ENCODE measurements at regions not wholly inside any gene's neighbourhood (a gene's known extent, or its start where the extent isn't known, plus 50 kb on each side); places are given as distances from the start of the nearest gene placed in this dataset.

DNA sequence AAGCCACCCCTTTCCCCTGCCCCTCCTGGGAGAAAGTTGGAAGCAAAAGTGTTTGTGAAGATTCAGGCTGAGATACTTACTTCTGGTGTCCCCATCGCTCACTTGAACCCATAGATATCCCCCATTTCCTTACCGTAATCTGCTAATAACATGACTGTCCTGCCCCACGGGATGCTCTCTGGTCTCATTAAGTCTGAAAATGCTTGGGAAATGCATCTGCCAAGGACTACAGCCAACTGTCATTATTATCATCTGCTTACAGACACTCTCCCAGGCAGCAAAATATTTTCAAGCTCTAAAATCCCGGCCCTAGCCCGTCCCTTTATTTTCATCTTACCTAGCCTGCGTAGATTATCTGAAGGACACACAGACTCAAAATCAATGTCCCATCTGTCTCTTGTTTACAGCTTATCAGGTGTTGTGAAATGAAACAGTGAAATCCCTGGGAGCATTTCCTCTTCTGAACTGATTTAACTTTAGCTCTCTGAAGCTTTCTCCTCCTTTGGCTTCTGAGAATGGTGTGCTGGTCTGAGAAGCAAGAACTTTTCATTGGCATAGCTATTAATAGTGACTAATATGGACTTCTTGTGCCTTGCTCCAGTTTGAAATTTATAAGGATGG, 126.9 kb upstream of the OSMR start:
- intact Hi-C loops (cut with DNase I; ENCODE audit: low total_unique reads): no loop called here
- H3K4me3 ChIP-seq (ENCODE audit: low read depth, poor library complexity, severe bottlenecking): no peak overlapping the region
- no peak for DNase-seq (ENCODE audit: low spot score in 2 of 2)
- no peak for TF ChIP-seq POLR2A (IDR thresholded peaks at IDR 0.05)
- TF ChIP-seq, protein P1, sequence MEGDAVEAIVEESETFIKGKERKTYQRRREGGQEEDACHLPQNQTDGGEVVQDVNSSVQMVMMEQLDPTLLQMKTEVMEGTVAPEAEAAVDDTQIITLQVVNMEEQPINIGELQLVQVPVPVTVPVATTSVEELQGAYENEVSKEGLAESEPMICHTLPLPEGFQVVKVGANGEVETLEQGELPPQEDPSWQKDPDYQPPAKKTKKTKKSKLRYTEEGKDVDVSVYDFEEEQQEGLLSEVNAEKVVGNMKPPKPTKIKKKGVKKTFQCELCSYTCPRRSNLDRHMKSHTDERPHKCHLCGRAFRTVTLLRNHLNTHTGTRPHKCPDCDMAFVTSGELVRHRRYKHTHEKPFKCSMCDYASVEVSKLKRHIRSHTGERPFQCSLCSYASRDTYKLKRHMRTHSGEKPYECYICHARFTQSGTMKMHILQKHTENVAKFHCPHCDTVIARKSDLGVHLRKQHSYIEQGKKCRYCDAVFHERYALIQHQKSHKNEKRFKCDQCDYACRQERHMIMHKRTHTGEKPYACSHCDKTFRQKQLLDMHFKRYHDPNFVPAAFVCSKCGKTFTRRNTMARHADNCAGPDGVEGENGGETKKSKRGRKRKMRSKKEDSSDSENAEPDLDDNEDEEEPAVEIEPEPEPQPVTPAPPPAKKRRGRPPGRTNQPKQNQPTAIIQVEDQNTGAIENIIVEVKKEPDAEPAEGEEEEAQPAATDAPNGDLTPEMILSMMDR (IDR thresholded peaks at IDR 0.05): no peak
- 33 to 34% methylated on average over 6 of the region's 6 CpGs for WGBS, 2 donors

DNA sequence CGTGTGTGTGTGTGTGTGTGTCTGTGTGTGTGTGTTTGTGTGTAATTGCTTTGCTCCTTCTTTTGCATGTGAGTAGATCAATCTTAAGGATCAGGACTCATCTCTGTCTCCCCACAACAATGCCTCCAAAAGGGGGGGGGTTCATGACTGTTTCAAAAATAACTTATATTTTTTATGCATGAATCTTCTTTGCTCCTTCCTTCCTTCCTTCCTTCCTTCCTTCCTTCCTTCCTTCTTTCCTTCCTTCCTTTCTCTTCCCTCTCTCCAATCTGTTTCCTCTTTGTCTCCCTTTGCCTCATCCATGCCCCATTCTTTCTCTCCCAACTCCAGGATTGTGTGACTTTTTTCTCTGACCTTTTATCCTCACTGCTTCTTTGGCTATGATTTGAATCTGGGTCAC, 126.4 kb upstream of the OSMR start:
- TF ChIP-seq, protein P1 (IDR thresholded peaks at IDR 0.05): no peak
- TF ChIP-seq POLR2A (IDR thresholded peaks at IDR 0.05): no peak
- no peak overlapping the region for H3K4me3 ChIP-seq (ENCODE audit: low read depth, poor library complexity, severe bottlenecking)
- no peak for DNase-seq (ENCODE audit: low spot score in 2 of 2)
- 57 to 63% methylated on average over 1 of the region's 1 CpG for WGBS, 2 donors
- intact Hi-C loops (cut with DNase I; ENCODE audit: low total_unique reads): no loop called here

DNA sequence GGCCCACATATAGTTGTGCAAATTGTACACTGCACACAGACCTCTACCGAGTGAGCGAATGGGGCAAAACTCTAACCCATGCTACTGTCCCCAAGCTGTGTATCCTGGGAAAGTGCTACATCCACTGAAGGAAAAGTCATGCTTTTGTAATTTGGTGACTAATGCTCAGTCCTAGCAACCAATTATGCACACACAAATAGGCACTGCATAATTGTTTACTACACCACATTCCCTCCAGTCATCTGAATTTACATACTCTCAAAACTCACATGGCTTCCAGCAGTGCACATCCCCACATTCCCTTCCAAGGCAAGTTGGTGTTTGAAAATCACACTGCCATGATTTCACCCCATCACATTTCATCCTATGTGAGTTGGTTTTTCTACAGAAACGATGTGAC, 125.9 kb upstream of the OSMR start:
- TF ChIP-seq POLR2A (IDR thresholded peaks at IDR 0.05): no peak
- TF ChIP-seq, protein P1 (IDR thresholded peaks at IDR 0.05): no peak
- no peak for DNase-seq (ENCODE audit: low spot score in 2 of 2)
- intact Hi-C loops (cut with DNase I; ENCODE audit: low total_unique reads): no loop called here
- H3K4me3 ChIP-seq (ENCODE audit: low read depth, poor library complexity, severe bottlenecking): no peak overlapping the region
- whole genome bisulfite sequencing, 2 donors: 48 to 59% methylated on average over 3 of the region's 3 CpGs

DNA sequence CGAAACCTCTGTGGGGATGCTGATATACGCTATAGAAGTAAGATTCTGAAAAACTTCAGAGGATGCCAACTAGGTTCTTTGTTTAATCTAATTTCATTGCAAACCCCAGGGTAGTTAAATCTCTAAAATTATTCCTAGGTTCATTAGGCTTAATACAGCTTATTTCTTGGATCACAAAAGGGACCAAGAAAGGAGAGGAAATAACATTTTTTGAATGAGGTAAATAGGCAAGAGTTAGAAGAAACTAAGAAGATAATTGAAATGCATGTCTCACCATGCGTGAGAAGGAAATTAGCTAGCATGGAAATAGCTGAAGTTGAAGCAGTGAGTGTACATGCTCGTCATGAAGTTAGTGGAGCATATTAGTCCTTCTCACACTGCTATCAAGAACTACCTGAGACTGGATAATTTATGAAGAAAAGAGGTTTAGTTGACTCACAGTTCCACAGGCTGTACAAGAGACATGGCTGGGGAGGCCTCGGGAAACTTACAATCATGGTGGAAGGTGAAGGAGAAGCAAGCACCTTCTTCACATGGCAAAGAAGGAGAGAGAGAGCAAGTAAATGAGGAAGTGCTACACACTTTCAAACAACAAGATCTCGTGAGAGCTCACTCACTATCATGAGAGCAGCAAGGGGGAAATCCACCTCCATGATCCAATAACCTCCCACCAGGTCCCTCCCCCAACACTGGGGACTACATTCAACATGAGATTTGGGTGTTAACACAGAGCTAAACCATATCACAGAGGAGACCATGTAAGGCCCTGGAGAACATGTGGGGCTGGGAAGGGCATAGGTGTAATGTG, 125.1 kb upstream of the OSMR start:
- H3K4me3 ChIP-seq (ENCODE audit: low read depth, poor library complexity, severe bottlenecking): no peak overlapping the region
- intact Hi-C loops (cut with DNase I; ENCODE audit: low total_unique reads): no loop called here
- WGBS, 2 donors: 88 to 91% methylated on average over 6 of the region's 6 CpGs
- DNase-seq (ENCODE audit: low spot score in 2 of 2): no peak
- TF ChIP-seq, protein P1 (IDR thresholded peaks at IDR 0.05): no peak
- no peak for TF ChIP-seq POLR2A (IDR thresholded peaks at IDR 0.05)

DNA sequence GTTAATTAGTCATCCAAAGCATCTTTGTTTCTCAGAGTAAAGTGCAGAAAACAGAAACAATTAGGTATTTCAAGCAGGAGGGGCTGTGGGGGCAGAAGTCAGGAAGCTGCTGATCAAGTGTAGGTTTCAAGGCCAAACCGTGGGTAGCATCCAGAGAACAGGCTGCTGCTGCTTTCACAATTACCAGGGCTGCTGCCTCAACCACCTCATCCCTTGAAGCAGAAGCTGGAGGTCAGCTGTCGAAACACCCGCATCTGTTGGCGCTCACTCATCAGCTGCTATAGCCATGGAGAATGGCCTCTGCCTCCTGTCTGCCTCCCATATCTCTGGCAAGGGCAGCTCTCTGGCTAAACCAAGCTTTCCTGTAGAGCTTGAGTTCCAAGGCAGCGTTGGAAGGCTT, 122.9 kb upstream of the OSMR start:
- no peak overlapping the region for H3K4me3 ChIP-seq (ENCODE audit: low read depth, poor library complexity, severe bottlenecking)
- 73 to 77% methylated on average over 5 of the region's 5 CpGs for WGBS, 2 donors
- TF ChIP-seq POLR2A (IDR thresholded peaks at IDR 0.05): no peak
- TF ChIP-seq, protein P1 (IDR thresholded peaks at IDR 0.05): no peak
- intact Hi-C loops (cut with DNase I; ENCODE audit: low total_unique reads): no loop called here
- no peak for DNase-seq (ENCODE audit: low spot score in 2 of 2)

All from lower leg skin (tissue), 4 donors.